ENCODE measurements at regions not wholly inside any gene's neighbourhood (a gene's known extent, or its start where the extent isn't known, plus 50 kb on each side); places are given as distances from the start of the nearest gene placed in this dataset.
A peak's percentile ranks its signal among the peaks of the same experiment; 100 is the strongest.
"Not testable (repeated sequence)": the region's sequence is repeated elsewhere in the genome, so short reads cannot be mapped to it uniquely, and the experiment has no call there.

DNA sequence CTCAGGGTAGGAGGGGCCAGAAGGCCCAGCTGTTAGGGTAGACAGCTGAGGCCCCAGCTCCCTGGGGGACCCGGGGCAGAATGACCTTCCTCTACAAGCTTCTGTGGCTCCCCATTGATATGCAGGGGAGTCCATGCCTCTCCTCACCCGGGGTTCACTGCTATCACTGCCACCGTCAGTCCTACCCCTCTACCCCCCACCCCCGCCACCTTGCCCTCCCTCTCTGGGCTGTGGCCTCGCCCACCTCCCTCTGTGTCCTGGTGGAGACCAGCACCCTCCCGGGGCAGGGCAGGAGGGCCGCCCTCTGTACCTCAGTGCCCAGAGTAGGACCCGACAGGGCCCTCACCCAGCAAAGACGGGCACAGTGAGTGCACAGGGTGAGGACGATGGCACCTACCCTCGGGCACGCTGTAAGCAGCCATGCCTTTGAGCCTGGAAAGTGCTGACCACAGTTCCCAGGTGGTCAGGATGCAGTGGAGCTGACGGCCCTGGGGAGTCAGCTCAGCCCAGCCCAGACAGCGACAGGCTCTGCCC is 88.4 kb upstream of the SFSWAP start:
- DNase-seq = no peak

GRCh38 chr12:131623404-131624368 is 87.2 kb upstream of the SFSWAP start:
- DNase-seq = not testable (repeated sequence)

- DNase-seq = peak in 25 of 58 donors; percentile 13 to 76 (median 42)
Measured at GRCh38 chr12:131624369-131624739, 86.5 kb upstream of the SFSWAP start.

DNA sequence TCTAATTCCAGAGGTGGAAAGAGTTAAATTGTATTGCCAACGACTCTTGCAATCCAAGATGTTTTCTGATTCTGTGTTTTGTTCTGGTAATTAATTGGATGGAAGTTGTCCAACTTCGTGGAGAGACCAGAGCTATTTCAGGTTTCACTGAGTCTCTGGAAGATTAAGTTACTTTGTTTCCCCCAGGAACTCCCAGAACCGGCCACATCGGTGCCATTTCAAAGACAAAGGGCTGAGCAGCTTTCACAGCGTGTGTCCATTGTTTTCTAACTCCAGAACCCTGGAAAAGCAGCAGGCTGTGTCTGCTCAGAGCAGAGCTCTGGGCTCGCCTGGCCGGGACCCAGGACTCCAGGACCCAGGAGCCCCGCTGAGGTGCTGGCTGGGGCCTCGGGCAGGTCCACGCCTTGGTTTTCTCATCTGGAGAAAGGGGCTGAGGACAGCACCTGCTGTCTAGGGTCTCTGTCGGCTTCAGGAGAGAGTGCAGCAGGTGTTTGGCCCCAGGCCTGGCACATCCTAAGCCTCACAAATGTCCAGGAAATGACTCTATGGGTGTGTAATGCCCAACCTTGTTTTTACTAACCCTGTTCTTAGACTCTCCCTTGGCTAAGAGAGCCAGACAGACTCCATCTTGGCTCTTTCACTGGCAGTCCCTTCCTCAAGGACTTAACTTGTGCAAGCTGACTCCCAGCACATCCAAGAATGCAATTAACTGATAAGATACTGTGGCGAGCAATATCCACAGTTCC is 86.0 kb upstream of the SFSWAP start:
- not testable (repeated sequence) for DNase-seq

DNA sequence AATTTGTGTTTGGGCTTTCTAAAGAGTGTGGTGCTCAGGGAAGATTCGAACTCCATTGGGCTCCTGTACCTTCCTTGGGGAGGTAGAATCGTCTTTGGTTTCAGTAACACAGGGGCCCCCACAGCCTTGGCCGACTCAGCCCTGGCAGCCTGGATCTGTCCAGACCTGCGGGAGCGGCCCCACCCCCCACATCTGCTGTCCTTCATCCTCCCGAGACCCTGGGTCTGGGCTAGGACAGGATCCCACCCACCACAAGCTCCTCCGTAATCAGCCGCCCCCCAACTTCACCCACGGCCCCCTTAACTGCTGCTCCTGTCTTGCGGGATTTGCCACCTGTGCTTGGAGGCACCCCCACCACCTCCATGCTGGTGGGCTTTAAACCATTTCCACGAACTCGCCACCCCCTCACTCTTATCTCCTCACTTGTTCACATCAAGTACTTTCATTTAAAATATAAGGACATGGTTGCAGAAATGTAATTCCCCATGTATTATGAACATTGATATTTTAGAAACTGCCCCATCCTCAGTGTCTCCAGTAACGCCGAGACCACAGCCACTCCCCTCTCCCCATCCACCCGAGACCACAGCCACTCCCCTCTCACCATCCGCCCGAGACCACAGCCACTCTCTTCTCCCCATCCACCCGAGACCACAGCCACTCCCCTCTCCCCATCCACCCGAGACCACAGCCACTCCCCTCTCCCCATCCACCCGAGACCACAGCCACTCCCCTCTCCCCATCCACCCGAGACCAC is 84.7 kb upstream of the SFSWAP start:
- DNase-seq = not testable (repeated sequence)

DNA sequence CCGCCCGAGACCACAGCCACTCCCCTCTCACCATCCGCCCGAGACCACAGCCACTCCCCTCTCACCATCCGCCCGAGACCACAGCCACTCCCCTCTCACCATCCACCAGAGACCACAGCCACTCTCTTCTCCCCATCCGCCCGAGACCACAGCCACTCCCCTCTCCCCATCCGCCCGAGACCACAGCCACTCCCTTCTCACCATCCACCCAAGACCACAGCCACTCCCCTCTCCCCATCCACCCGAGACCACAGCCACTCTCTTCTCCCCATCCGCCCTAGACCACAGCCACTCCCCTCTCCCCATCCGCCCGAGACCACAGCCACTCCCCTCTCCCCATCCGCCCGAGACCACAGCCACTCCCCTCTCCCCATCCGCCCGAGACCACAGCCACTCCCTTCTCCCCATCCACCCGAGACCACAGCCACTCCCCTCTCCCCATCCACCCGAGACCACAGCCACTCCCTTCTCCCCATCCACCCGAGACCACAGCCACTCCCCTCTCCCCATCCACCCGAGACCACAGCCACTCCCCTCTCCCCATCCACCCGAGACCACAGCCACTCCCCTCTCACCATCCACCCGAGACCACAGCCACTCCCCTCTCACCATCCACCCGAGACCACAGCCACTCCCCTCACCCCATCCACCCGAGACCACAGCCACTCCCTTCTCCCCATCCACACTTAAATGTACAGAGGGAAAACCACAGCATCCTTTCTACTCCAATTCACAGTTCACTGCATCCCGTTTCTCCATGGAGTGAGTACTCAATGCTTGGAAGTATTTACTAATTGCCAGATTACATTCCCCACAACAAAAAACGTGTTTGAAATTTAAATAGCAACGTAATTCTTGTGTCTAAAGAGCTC is 83.5 kb upstream of the SFSWAP start:
- DNase-seq = not testable (repeated sequence)

- DNase-seq = no peak
Measured at GRCh38 chr12:131628023-131628740, 82.7 kb upstream of the SFSWAP start.

- no peak for DNase-seq
Measured at GRCh38 chr12:131628766-131629448, 82.0 kb upstream of the SFSWAP start.

- DNase-seq = no peak
Measured at GRCh38 chr12:131631230-131631629, 79.7 kb upstream of the SFSWAP start.

DNA sequence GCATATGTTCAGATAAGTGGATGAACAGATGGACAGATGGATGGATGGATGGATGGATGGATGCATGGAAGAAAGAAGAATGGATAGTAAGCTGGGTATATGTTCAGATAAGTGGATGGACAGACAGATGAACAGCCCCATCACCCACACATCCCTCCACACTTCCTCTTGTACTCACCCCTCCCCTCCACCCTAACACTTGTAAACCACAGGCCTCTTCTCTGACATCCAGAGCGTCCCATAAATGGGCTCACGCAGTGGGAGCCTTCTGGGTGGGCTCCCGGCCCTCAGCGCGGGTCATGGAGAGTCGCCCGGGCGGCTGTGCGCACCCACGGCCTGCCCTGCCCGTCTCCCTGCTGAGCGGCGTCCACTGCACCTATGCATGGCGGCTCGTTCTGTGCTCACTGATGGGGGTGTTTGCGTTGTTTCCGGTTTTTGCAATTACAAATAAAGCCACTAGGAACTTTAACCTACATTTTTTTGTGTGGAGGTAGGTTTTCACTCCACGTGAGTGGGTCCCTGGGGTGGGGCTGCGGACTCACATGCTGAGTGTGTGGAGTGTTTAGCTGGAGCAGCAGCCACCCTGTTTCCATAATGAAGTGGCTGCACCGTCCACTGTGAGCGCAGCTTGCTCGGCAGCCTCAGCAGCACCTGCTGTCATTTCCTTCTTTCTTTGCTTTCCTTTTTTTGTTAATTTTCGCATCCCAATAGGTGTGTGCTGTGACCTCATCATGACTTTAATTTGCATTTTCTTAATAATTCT is 78.8 kb upstream of the SFSWAP start:
- not testable (repeated sequence) for DNase-seq

DNA sequence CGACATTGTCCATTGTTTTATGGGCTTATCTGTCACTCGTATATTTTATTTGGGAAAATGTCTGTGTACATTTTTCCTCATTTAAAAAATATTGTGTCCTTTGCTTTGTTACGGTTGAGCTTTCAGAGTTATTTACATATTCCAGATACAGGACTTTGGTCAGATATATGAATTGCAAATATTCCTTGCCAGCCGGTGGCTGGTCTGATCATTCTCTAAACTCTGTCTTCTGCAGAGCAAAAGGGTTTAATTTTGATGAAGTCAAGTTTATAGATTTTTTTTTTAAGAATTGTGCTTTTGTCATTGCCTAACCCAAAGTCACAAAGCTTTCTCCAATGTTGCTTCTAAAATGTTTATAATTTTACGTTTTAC is 78.3 kb upstream of the SFSWAP start:
- not testable (repeated sequence) for DNase-seq

DNA sequence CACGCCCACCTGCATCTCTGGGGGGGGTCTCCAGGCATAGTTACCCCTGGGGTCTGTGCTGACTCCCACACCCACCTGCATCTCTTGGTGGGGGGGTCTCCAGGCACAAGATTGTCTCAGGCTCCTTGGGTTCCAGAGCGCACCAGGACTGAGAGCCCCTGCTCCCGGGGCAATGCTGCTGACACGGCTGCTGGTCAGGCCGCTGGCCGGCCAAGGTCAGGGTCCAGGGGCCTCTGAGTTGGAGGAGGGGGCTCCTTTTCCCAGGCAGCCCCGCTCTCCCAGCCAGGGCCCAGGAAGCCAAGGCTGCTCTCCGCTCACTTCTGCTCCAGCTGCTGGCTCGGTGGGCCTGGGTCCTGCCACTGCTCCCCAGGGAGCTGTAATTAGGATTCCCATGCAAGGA is 77.3 kb upstream of the SFSWAP start:
- DNase-seq = not testable (repeated sequence)

GRCh38 chr12:131634037-131634436 is 76.9 kb upstream of the SFSWAP start:
- no peak for DNase-seq

GRCh38 chr12:131635012-131635411 is 75.9 kb upstream of the SFSWAP start:
- DNase-seq = not testable (repeated sequence)

DNA sequence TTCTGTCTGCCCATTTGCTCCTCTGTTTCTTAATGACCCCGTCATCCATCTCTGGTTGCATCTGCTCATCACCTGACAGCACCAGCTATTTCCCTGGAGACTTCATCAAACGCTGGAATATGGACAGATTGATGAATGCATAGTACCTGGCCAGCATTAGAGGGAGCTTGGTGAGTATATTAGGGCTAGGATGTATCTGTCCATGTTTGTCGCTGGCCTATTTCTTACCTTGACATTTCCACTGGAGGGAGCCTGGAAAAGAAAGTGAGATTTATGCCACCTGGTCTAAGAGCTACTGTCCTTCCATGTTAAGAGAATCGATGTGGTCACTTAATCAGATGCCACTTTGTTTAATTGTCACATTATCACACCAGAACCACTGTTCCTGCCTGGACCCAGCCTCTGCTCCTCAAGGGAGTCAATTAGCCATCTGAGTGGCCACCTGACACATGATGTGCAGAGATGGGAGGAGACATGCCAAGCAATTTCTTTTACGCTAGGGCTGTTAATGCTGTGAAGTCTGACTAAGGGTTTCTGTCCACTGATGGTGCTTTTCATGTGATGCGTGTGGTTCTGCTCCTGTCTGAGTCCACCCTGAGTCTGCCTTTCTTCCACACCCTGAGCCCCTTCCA is 75.3 kb upstream of the SFSWAP start:
- no peak for DNase-seq

- no peak for DNase-seq
Measured at GRCh38 chr12:131636266-131636665, 74.6 kb upstream of the SFSWAP start.

DNA sequence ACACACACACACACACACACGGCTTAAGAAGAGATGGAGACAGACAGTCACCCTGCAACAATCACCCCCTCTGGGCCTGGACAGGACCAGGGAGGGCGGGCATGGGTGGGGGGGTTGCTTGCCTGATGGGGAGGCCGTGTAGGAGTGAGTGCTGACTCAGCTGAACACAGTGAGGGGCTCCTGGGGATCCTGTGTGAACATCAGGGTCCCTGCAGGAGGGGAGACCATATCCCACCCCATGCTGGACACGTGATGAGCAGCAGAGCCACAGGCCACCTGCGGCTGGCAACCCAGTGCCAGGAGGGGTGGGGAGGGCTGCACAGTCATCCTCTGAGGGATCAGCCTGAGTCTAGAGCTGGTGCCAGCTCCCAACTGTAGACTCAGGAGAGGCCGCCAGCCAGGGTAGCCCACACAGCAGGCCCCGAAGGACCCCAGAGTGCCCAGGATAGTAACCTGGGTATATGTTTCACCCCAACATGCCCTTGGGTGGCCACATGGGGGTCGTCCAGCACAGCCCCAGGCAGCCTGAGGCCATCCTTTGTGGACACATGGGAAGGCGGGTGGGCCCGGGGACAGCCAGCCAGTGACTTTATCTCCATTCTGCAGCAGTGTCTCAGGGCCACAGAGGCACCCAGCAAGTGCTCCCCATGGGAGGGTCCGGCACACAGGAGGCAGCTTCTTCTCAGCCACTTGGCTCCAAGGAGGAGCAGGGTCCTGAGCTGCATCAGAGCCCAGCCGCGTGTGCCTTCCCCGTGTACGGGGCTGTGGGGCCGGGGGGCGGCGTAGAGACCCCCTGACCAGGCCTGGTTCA is 73.7 kb upstream of the SFSWAP start:
- no peak for DNase-seq
